DMS114 treated with DMSO at 0.1 percent for 48 hours (cell line): ENCODE measurements at regions not wholly inside any gene's neighbourhood (a gene's known extent, or its start where the extent isn't known, plus 50 kb on each side); places are given as distances from the start of the nearest gene placed in this dataset.

ENCODE experiments used
- DNase-seq: peaks from one replicate; lab custom pipeline; 2025; ENCODE audit not compliant: unreplicated experiment; lab: John Stamatoyannopoulos, UW

DNA sequence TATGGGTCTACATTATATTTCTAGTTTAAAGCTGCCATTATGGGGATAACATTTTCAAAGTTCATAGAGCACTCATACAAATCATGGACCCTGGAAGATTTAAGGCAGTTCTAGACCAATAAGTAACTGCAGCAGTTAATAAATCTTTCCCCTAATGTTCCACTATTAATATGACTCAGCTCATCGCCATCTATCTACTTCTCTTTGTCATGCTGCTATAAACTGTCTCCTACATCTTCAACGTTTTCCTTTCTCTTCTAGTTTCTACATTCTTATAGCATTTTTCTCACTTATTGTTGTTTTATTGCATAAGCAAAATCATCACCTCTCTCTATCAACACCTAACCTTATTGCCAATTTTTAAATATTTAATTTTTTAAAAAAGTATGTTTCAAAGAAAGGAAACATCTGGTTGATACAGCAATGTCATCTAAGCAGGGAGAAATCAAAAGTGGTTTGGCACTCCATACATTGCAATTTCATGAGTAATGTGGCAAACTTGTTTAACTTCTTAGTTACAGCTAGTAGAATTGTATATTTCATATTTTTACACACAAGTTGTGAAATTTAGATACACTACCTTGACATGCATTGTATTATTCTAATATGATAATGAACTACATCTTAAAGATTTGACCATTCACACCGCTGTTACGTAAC lies 1500.4 kb upstream of the MIR17HG start:
- no peak for DNase-seq

GRCh38 chr13:89852570-89852969 lies 1494.9 kb upstream of the MIR17HG start:
- DNase-seq = no peak

- DNase-seq = no peak
Measured at GRCh38 chr13:89856512-89856911, 1491.0 kb upstream of the MIR17HG start.

DNA sequence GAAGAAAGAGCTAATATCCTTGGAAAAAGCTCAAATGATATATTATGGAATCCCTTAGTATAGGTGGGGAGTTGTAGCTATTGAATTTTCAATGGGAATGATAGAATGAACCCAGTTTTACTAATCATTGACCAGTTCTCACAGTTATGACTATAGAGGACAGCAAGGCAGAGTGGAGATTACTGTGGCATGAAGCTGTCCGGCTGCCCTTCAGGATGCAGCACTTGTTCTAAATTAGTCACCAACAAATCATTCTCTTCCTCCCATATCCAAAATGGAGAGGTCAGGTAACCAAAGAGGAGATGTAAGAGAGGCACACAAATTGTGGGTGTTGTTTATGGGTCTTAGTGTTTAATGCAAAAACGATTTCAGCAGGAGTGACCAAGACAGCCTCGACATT lies 1490.0 kb upstream of the MIR17HG start:
- no peak for DNase-seq

DNA sequence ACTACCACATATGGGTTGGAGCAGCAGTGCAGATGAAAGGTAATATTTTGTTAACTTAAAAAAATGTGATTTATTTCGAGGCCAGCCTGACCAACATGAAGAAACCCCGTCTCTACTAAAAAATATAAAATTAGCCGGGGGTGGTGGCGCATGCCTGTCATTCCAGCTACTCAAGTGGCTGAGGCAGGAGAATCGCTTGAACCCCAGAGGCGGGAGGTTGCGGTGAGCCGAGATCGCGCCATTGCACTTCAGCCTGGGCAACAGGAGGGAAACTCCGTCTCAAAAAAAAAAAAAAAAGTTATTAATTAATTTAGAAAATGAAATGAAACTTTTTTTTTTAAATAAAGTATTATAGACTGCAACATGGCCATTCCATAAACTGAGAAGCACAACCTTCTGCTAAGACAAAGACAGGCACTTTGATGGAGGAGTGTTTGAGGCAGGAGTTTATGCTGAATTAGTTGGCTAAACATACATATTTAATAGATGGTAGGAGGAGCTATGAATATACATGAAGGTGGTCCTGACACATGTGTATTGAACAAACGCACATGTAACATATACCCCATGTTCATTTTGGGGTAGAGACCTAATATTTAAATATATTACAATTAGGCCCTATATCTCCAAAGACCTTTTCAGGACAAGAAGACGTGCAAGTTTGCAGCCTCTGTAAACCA lies 1485.3 kb upstream of the MIR17HG start:
- no peak for DNase-seq

GRCh38 chr13:89862691-89863036 lies 1484.8 kb upstream of the MIR17HG start:
- no peak for DNase-seq

- DNase-seq = no peak
Measured at GRCh38 chr13:89865164-89866064, 1482.1 kb upstream of the MIR17HG start.

GRCh38 chr13:89869312-89869711 lies 1478.2 kb upstream of the MIR17HG start:
- no peak for DNase-seq

DNA sequence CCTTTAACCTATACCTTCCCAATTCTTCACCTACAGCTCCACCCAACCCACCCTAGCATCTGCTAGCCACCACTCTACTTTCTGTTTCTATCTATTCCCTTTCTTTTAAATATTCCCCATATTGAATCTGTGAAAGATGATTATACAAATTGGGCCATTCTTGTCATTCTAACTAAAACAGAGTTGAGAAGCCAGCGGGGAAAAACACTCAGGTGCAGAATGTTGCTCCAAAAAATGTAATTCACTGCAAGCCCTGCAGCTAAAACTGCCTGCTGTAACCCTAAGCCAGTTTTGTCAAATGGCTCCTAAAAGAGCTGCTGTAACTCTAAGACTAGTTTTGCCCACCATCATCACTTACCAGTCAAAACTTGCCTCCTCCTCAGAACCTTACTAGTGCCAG lies 1468.6 kb upstream of the MIR17HG start:
- no peak for DNase-seq

GRCh38 chr13:89880201-89880600 lies 1467.3 kb upstream of the MIR17HG start:
- no peak for DNase-seq

DNA sequence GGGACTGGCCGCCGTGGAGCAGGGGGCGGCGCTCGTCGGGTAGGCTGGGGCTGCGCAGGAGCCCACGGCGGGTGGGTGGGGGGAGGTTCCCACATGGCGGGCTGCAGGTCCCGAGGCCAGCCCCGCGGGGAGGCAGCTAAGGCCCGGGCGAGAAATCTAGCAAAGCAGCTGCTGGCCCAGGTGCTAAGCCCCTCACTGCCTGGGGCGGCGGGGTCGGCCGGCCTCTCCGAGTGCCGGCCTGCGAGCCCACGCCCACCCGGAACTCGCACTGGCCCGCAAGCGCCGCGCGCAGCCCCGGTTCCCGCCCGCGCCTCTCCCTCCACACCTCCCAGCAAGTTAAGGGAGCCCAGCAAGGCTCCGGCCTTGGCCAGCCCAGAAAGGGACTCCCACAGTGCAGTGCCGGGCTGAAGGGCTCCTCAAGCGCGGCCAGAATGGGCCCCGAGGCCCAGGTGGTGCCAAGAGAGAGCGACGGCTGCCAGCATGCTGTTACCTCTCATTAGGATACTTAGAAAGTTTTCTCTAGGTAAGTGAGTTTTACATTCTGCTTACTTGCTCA lies 1463.5 kb upstream of the MIR17HG start:
- DNase-seq = no peak

GRCh38 chr13:89890806-89891205 lies 1456.7 kb upstream of the MIR17HG start:
- no peak for DNase-seq

DNA sequence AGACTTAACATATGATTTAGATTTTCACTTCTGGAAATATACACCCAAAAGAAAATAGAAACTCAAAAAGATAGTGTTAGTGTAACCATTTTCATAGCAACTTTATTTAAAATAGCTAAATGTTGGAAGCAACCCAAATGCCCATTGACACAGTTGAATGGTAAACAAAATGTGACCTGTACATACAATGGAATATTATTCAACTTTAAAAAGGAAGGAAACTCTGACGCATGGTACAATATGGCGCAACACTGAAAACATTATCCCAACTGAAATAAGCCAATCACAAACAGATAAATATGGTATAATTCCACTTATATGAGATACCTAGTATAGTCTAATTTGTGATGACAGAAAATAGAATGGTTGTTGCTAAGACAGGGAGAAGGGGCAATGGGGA lies 1456.1 kb upstream of the MIR17HG start:
- DNase-seq = no peak

DNA sequence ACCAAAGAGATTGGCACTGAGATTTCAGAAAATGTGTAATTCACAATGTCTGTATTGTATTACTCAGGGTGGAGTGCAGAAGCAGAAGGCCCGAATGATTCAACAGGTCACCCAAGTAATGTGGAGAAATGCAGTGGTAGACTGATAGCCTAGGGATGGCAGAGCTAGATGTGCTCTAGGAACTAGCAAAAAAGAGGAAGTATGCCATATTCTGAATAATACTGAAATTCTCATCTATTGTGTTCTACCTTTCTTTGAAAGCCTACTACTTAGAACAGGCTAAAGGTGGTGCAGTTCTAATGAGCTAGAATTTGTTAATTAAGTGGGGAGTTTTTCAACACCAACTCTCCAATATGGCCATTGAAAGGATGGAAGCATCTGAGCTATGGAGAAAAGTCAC lies 1449.8 kb upstream of the MIR17HG start:
- DNase-seq = no peak

DNA sequence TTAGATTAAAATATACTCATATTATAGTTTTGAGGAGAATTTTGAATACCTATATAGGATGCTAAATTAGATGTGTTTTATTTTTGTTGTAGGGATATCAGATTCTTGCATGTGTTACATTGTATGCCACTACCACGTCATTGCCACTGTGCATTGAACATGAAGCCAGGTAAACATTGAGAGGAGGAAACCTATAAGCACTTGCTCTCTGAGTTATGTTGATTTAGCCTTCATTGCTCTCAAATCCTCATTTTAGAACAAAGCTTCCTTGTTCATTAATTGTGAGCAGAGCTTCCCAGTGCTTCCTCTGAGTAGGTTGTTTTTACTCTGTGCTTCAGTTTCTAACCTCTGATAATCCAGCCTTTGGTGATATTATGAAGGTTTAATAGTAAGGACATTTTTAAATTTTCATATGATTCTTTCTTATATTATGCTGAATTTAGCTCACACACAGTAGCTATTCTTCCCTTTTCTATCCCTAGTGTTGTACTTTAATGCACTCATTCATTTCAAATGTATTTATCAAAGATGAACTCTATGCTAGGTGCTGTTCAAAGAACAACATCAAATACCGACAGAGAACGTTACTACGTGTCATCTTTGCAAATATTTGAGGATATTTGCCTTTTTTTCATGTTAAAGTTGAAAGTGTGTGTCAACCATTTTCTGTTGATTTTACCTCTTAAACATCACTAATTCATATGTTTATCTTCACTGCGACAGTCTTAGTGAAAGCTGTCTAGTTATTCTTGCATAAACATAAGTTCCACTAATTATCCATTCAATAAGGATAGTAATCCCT lies 1448.0 kb upstream of the MIR17HG start:
- DNase-seq = no peak

DNA sequence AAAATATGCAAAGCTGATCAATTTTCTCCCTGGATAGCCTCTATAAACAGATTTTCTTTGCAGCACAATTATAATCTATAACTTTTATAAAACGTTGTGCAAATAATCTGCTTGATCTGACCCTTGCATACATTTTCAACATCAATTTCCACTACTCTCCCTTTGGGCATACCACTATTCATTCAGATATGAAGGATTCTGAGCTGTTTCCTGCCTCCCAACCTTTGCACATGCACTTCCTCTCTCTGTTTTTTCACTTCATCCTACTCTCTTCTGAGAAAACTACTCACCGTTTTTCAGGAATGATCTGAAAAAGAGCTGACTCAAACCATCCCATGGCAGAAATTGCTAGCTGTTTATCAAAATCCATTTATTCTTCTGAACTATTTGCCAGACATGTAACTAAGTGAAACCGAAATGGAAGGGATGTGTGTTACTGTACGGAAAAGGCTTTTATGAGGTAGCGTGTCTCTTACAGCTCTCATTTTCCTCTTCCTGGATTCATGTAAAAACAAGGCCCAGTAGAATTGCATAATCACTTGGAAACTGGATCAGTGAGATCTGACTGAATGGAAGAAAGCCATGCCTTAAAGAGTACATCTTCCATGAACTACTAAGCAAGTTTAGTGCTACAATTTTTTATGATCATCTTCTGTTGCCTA lies 1447.3 kb upstream of the MIR17HG start:
- no peak for DNase-seq

DNA sequence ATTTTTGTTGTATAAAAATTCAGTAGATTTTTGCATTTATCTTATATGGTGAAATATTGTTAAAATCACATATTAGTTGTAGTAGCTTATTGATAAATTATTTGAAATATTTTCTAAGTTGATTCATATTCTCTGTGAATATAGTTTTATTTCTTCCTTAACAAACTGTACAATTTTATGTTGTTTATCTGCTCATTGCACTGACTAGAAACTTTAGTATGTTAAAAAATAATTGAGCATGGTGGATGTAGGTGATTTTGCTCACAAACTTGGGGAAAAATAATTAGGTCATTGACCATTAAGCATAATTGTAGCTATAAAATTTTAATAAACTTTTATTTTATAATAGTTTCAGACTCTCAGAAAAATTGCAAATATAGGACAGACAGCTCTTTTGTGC lies 1445.3 kb upstream of the MIR17HG start:
- DNase-seq = no peak

GRCh38 chr13:89903115-89903514 lies 1444.4 kb upstream of the MIR17HG start:
- no peak for DNase-seq

- DNase-seq = no peak
Measured at GRCh38 chr13:89910166-89910565, 1437.3 kb upstream of the MIR17HG start.

GRCh38 chr13:89916551-89916950 lies 1430.9 kb upstream of the MIR17HG start:
- no peak for DNase-seq
